A673 (cell line): ENCODE measurements at regions not wholly inside any gene's neighbourhood (a gene's known extent, or its start where the extent isn't known, plus 50 kb on each side); places are given as distances from the start of the nearest gene placed in this dataset.

Experiments
- EZH2 ChIP-seq: fragments of 200-600 bp; sonication (generic); IDR thresholded peaks from 2 replicates; pipeline ENCODE4 v1.6.1; 2017; ENCODE audit warnings: borderline replicate concordance, low read depth, mild to moderate bottlenecking, mixed read lengths, antibody characterized with exemption, low read length; ENCODE audit not compliant: poor library complexity, severe bottlenecking
- TF ChIP-seq, protein P1 (sequence below): fragments of 300-800, 200-600 bp; sonication (generic); conservative IDR thresholded peaks from 2 replicates; pipeline ENCODE4 v1.5.1; 2017; ENCODE audit warnings: low read depth, mild to moderate bottlenecking, antibody characterized with exemption, low read length, moderate library complexity, mixed read lengths

DNA sequence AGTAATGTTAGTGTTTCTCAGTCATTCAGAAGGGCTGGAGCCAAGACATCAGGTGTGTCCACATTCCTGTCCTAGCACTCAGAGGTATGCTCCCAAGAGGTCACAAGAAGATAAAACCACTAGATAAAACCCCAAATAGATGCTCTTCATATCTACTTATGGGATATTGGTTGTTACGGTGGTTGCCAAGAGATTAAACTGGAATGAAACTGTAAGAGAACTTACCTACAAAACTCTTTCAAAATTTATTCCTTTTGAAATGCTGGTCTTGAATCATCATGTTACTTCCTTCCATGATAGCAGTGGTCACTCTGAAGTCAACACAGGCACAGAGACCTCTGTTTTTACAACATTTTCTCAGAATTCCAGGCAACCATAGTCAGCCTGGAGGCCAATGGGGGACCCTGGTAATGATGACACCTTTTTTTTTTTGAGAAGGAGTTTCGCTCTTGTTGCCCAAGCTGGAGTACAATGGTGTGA is 122.4 kb upstream of the WSCD1 start:
- TF ChIP-seq, protein P1, sequence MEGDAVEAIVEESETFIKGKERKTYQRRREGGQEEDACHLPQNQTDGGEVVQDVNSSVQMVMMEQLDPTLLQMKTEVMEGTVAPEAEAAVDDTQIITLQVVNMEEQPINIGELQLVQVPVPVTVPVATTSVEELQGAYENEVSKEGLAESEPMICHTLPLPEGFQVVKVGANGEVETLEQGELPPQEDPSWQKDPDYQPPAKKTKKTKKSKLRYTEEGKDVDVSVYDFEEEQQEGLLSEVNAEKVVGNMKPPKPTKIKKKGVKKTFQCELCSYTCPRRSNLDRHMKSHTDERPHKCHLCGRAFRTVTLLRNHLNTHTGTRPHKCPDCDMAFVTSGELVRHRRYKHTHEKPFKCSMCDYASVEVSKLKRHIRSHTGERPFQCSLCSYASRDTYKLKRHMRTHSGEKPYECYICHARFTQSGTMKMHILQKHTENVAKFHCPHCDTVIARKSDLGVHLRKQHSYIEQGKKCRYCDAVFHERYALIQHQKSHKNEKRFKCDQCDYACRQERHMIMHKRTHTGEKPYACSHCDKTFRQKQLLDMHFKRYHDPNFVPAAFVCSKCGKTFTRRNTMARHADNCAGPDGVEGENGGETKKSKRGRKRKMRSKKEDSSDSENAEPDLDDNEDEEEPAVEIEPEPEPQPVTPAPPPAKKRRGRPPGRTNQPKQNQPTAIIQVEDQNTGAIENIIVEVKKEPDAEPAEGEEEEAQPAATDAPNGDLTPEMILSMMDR = no peak
- TF ChIP-seq EZH2 = no peak
